Neural progenitor cell (in vitro differentiated cells): ENCODE measurements at regions not wholly inside any gene's neighbourhood (a gene's known extent, or its start where the extent isn't known, plus 50 kb on each side); places are given as distances from the start of the nearest gene placed in this dataset.
A peak's percentile ranks its signal among the peaks of the same experiment; 100 is the strongest.

Experiments used
- DNase-seq: peaks from one replicate; pipeline ENCODE4 v3.0.0-alpha.2; 2016; ENCODE audit warnings: low spot score
- H2AFZ ChIP-seq: fragments of 200-600 bp; sonication (generic); replicated peaks from 2 replicates; pipeline ENCODE4 v1.6.1; 2016; ENCODE audit warnings: antibody characterized with exemption
- H3F3A ChIP-seq: fragments of 200-600 bp; sonication (generic); 2 replicates; pipeline ENCODE4 v1.6.1; 2016; ENCODE audit warnings: antibody characterized with exemption, low read depth
- H3K27ac ChIP-seq: fragments of 200-600 bp; sonication (generic); 2 replicates; pipeline ENCODE4 v1.5.1; 2016; ENCODE audit warnings: mild to moderate bottlenecking
- H3K27me3 ChIP-seq: fragments of 200-600 bp; sonication (generic); 2 replicates; pipeline ENCODE4 v1.6.1; 2016; ENCODE audit warnings: mild to moderate bottlenecking, moderate library complexity
- H3K36me3 ChIP-seq: fragments of 200-600 bp; sonication (generic); 2 replicates; pipeline ENCODE4 v1.5.1; 2016
- H3K4me1 ChIP-seq: fragments of 200-600 bp; sonication (generic); 2 replicates; pipeline ENCODE4 v1.6.1; 2016; ENCODE audit warnings: mixed run types
- H3K4me2 ChIP-seq: fragments of 200-600 bp; sonication (generic); 2 replicates; pipeline ENCODE4 v1.6.1; 2016
- H3K4me3 ChIP-seq: fragments of 200-600 bp; sonication (generic); 2 replicates; pipeline ENCODE4 v1.5.1; 2016
- H3K79me2 ChIP-seq: fragments of 200-600 bp; sonication (generic); 2 replicates; pipeline ENCODE4 v1.6.1; 2016; ENCODE audit warnings: low read depth
- H3K9ac ChIP-seq: fragments of 200-600 bp; sonication (generic); 2 replicates; pipeline ENCODE4 v1.6.1; 2016
- H3K9me3 ChIP-seq: fragments of 200-600 bp; sonication (generic); 2 replicates; pipeline ENCODE4 v1.5.1; 2016; ENCODE audit warnings: low read depth
- H4K20me1 ChIP-seq: fragments of 200-600 bp; sonication (generic); 2 replicates; pipeline ENCODE4 v1.6.1; 2016; ENCODE audit warnings: low read depth
- H3K27ac Mint-ChIP-seq: 3 replicates; pipeline ENCODE4 v1.8.0; 2021; ENCODE audit warnings: mixed read lengths
- H3K27me3 Mint-ChIP-seq: 2 replicates; pipeline ENCODE4 v1.8.0; 2022; ENCODE audit warnings: low read depth, mild to moderate bottlenecking, inconsistent platforms, moderate library complexity, mixed read lengths; ENCODE audit not compliant: insufficient read depth
- H3K36me3 Mint-ChIP-seq: 3 replicates; pipeline ENCODE4 v1.8.0; 2021; ENCODE audit warnings: mixed read lengths
- H3K4me1 Mint-ChIP-seq: 3 replicates; pipeline ENCODE4 v1.8.0; 2021; ENCODE audit warnings: mixed read lengths
- H3K4me3 Mint-ChIP-seq: 3 replicates; pipeline ENCODE4 v1.8.0; 2021; ENCODE audit warnings: mild to moderate bottlenecking, moderate library complexity, mixed read lengths
- H3K9me3 Mint-ChIP-seq: 3 replicates; pipeline ENCODE4 v1.8.0; 2020; ENCODE audit warnings: mixed read lengths
- CTCF ChIP-seq: fragments of 200-600 bp; sonication (generic); IDR thresholded peaks from 2 replicates; pipeline ENCODE4 v1.5.1; 2017; ENCODE audit warnings: antibody characterized with exemption, mild to moderate bottlenecking
- EZH2 ChIP-seq: fragments of 200-600 bp; sonication (generic); IDR thresholded peaks from 2 replicates; pipeline ENCODE4 v1.6.1; 2017; ENCODE audit warnings: antibody characterized with exemption, mild to moderate bottlenecking, moderate library complexity
- EZH2phosphoT487 ChIP-seq: fragments of 200-600 bp; sonication (generic); IDR thresholded peaks from 2 replicates; pipeline ENCODE4 v1.6.1; 2017; ENCODE audit warnings: antibody characterized with exemption

GRCh38 chr4:115865736-115866135, 752.3 kb upstream of the NDST4 start:
- Mint-ChIP-seq H3K4me1 (no peaks in the 10 kb centered on the region), H3K9me3 (no peaks in the 10 kb centered on the region), H3K36me3 (no peaks in the 10 kb centered on the region), H3K27ac (no peak overlapping the region), H3K4me3 (no peak overlapping the region), H3K27me3 (no peaks in the 10 kb centered on the region)
- Histone ChIP-seq H4K20me1 (no peaks in the 10 kb centered on the region), H3K4me3 (no peak overlapping the region), H3K79me2 (no peaks in the 10 kb centered on the region), H3K9me3 (no peaks in the 10 kb centered on the region), H3K4me1 (no peaks in the 10 kb centered on the region), H2AFZ (peak overlapping the region; percentile 19), H3K9ac (no peak overlapping the region), H3F3A (no peaks in the 10 kb centered on the region), H3K4me2 (no peak overlapping the region), H3K36me3 (no peaks in the 10 kb centered on the region), H3K27me3 (no peaks in the 10 kb centered on the region), H3K27ac (no peak overlapping the region)
- TF ChIP-seq CTCF: no peak
- TF ChIP-seq EZH2phosphoT487: no peak
- no peak for TF ChIP-seq EZH2
- no peak for DNase-seq

DNA sequence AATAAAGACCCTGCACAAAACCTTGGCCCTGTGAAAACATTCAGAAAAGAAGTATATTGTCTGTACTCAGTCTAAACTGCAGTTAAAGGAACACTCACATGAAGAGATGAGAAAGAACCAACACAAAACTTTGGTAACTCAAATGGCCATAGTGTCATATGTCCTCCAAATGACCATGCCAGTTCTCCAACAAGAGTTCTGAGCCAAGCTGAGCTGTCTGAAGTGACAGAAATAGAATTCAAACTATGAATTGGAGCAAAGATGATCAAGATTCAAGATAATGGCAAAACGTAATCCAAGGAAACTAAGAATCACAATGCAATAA, 739.3 kb upstream of the NDST4 start:
- Mint-ChIP-seq H3K9me3 (peaks cover 4% of the 10 kb centered on the region), H3K36me3 (no peaks in the 10 kb centered on the region), H3K4me1 (no peaks in the 10 kb centered on the region), H3K4me3 (no peak overlapping the region), H3K27me3 (no peaks in the 10 kb centered on the region), H3K27ac (no peak overlapping the region)
- no peaks in the 10 kb centered on the region for H3K9me3 ChIP-seq
- no peaks in the 10 kb centered on the region for H3K36me3 ChIP-seq
- H4K20me1 ChIP-seq: no peaks in the 10 kb centered on the region
- no peaks in the 10 kb centered on the region for H3K79me2 ChIP-seq
- DNase-seq: no peak
- H3K27me3 ChIP-seq: no peaks in the 10 kb centered on the region
- no peak overlapping the region for H3K27ac ChIP-seq
- no peaks in the 10 kb centered on the region for H3K4me1 ChIP-seq
- H3K9ac ChIP-seq: no peak overlapping the region
- no peak overlapping the region for H3K4me3 ChIP-seq
- TF ChIP-seq EZH2: no peak
- TF ChIP-seq EZH2phosphoT487: no peak
- TF ChIP-seq CTCF: peak; percentile 26
- no peak overlapping the region for H3K4me2 ChIP-seq
- H3F3A ChIP-seq: no peaks in the 10 kb centered on the region
- peak overlapping the region; percentile 93 for H2AFZ ChIP-seq

- no peaks in the 10 kb centered on the region for H3K4me1 Mint-ChIP-seq
- H3K27ac Mint-ChIP-seq: peak overlapping the region; percentile 27
- no peaks in the 10 kb centered on the region for H3K27me3 Mint-ChIP-seq
- TF ChIP-seq EZH2 (no peak), EZH2phosphoT487 (no peak), CTCF (peak; percentile 83)
- DNase-seq: peak; percentile 84
- no peaks in the 10 kb centered on the region for H3K27me3 ChIP-seq
- no peak overlapping the region for H3K4me3 ChIP-seq
- H3K27ac ChIP-seq: no peak overlapping the region
- no peaks in the 10 kb centered on the region for H4K20me1 ChIP-seq
- H3F3A ChIP-seq: no peaks in the 10 kb centered on the region
- H2AFZ ChIP-seq: peak overlapping the region; percentile 93
- no peaks in the 10 kb centered on the region for H3K9me3 ChIP-seq
- no peak overlapping the region for H3K9ac ChIP-seq
- H3K4me1 ChIP-seq: no peaks in the 10 kb centered on the region
- peaks cover 4% of the 10 kb centered on the region for H3K9me3 Mint-ChIP-seq
- no peaks in the 10 kb centered on the region for H3K79me2 ChIP-seq
- no peaks in the 10 kb centered on the region for H3K36me3 ChIP-seq
- no peak overlapping the region for H3K4me3 Mint-ChIP-seq
- no peaks in the 10 kb centered on the region for H3K36me3 Mint-ChIP-seq
- no peak overlapping the region for H3K4me2 ChIP-seq
Measured at GRCh38 chr4:115851918-115852766, 738.7 kb upstream of the NDST4 start.
